Endothelial cell of umbilical vein (primary cell): ENCODE measurements at regions not wholly inside any gene's neighbourhood (a gene's known extent, or its start where the extent isn't known, plus 50 kb on each side); places are given as distances from the start of the nearest gene placed in this dataset.

Experiments
- BruUV-seq: library from RNA; stranded (reverse); fragments of 400-500 nt; replicated peaks from 2 replicates; lab custom pipeline; 2021; lab: Mats Ljungman, UMichigan
- CTCF ChIA-PET: fragments of 300-600, 350-600 bp; sonication (Branson Sonifier 250); formaldehyde crosslinking; loops from one replicate; lab custom pipeline; 2021; ENCODE audit warnings: antibody characterized with exemption, inconsistent platforms; lab: Charles Lee
- POLR2A ChIA-PET: fragments of 300-600, 350-600 bp; sonication (Branson Sonifier 250); formaldehyde crosslinking; loops from one replicate; lab custom pipeline; 2021; ENCODE audit warnings: antibody characterized with exemption, inconsistent platforms; lab: Charles Lee
- DNase-seq: peaks from one replicate; pipeline ENCODE4 v3.0.0-alpha.2; 2011; ENCODE audit warnings: low read depth, low spot score
- FAIRE-seq: peaks from 2 replicates; lab custom pipeline; 2011; peaks lifted over from hg19 to GRCh38; lab: Jason Lieb, UNC
- H2AFZ ChIP-seq: 2 replicates; pipeline ENCODE4 v1.6.0; 2012; ENCODE audit warnings: low read depth, low read length, control low read depth, inconsistent platforms
- H3K27ac ChIP-seq: 2 replicates; pipeline ENCODE4 v1.5.1; 2011; ENCODE audit warnings: low read depth, mild to moderate bottlenecking, control low read depth, low read length, moderate library complexity; ENCODE audit not compliant: insufficient read depth
- H3K27me3 ChIP-seq, 2 experiments: 2 replicates each; pipeline versions ENCODE4 v1.6.0 to v1.6.1; 2011; ENCODE audit warnings: low read length in 2 of 2, mixed read lengths in 1 of 2; ENCODE audit not compliant: control insufficient read depth in 2 of 2, insufficient read depth in 2 of 2
- H3K36me3 ChIP-seq, 2 experiments: 2 replicates in 1 of 2; 3 replicates in 1 of 2; pipeline ENCODE4 v1.5.1; 2011; ENCODE audit warnings: low read length in 2 of 2, mild to moderate bottlenecking in 1 of 2, moderate library complexity in 1 of 2; ENCODE audit not compliant: control insufficient read depth in 2 of 2, insufficient read depth in 2 of 2; ENCODE audit errors: extremely low read depth in 1 of 2
- H3K4me1 ChIP-seq: 3 replicates; pipeline ENCODE4 v1.5.1; 2011; ENCODE audit warnings: mild to moderate bottlenecking, low read length; ENCODE audit not compliant: control insufficient read depth, insufficient read depth; ENCODE audit errors: extremely low read depth
- H3K4me2 ChIP-seq: 2 replicates; pipeline ENCODE4 v1.6.1; 2011; ENCODE audit warnings: low read length, control low read depth, mixed read lengths; ENCODE audit not compliant: insufficient read depth
- H3K4me3 ChIP-seq, 3 experiments: fragments of 200-600 bp in 1 of 3; sonication (generic), shearing (Covaris generic) in 1 of 3; replicated peaks in 1 of 3; 2 replicates each; pipeline ENCODE4 v1.5.1; 2011 to 2016; ENCODE audit warnings: control low read depth in 3 of 3, low read length in 3 of 3, mild to moderate bottlenecking in 2 of 3, inconsistent platforms in 1 of 3, low read depth in 1 of 3, moderate library complexity in 1 of 3; ENCODE audit not compliant: insufficient read depth in 1 of 3
- H3K79me2 ChIP-seq: 2 replicates; pipeline ENCODE4 v1.6.0; 2012; ENCODE audit warnings: low read length, inconsistent platforms; ENCODE audit not compliant: control insufficient read depth, insufficient read depth
- H3K9ac ChIP-seq: replicated peaks from 2 replicates; pipeline ENCODE3; 2011; ENCODE audit warnings: low read length, control low read depth; ENCODE audit not compliant: insufficient read depth; ENCODE audit errors: extremely low read depth
- H3K9me1 ChIP-seq: replicated peaks from 3 replicates; pipeline ENCODE4 v1.6.0; 2011; ENCODE audit warnings: mild to moderate bottlenecking, low read length; ENCODE audit not compliant: control insufficient read depth, insufficient read depth; ENCODE audit errors: extremely low read depth
- H3K9me3 ChIP-seq: replicated peaks from 2 replicates; pipeline ENCODE4 v1.5.1; 2012; ENCODE audit warnings: low read length, inconsistent platforms; ENCODE audit not compliant: control insufficient read depth, insufficient read depth
- H4K20me1 ChIP-seq: replicated peaks from 2 replicates; pipeline ENCODE3; 2011; ENCODE audit warnings: mild to moderate bottlenecking, low read length; ENCODE audit not compliant: control insufficient read depth, insufficient read depth; ENCODE audit errors: extremely low read depth
- EZH2 ChIP-seq: IDR thresholded peaks from 2 replicates; pipeline ENCODE4 v1.6.1; 2012; ENCODE audit warnings: borderline replicate concordance, low read depth, mild to moderate bottlenecking, moderate library complexity, low read length, inconsistent platforms; ENCODE audit not compliant: severe bottlenecking
- FOS ChIP-seq: IDR thresholded peaks from 2 replicates; pipeline ENCODE4 v1.6.1; 2011; ENCODE audit warnings: mild to moderate bottlenecking, low read length, moderate library complexity, borderline replicate concordance; ENCODE audit not compliant: insufficient read depth
- GATA2 ChIP-seq: IDR thresholded peaks from 2 replicates; pipeline ENCODE4 v1.7.0; 2011; ENCODE audit warnings: low read depth, mild to moderate bottlenecking, moderate library complexity, mixed read lengths, low read length; ENCODE audit not compliant: insufficient read length, insufficient read depth
- JUN ChIP-seq: IDR thresholded peaks from 2 replicates; pipeline ENCODE4 v1.6.1; 2011; ENCODE audit warnings: borderline replicate concordance, low read depth; ENCODE audit not compliant: insufficient read length, insufficient read depth
- MYC ChIP-seq: IDR thresholded peaks from one replicate; pipeline ENCODE4 v1.6.1; 2011; ENCODE audit warnings: mild to moderate bottlenecking, low read depth, low read length
- POLR2A ChIP-seq: IDR thresholded peaks from 2 replicates; pipeline ENCODE4 v1.6.1; 2012; ENCODE audit warnings: low read depth, mild to moderate bottlenecking, control low read depth, low read length
- POLR2AphosphoS5 ChIP-seq: IDR thresholded peaks from 2 replicates; pipeline ENCODE4 v1.6.1; 2012; ENCODE audit warnings: low read depth, mild to moderate bottlenecking, control low read depth, low read length, moderate library complexity; ENCODE audit not compliant: insufficient read depth
- dilution Hi-C: fragments of 300-500 bp; cut with MboI; formaldehyde crosslinking; loops from one replicate; pipeline ENCODE4 v1.15.0; 2019; ENCODE audit warnings: low sequenced_read_pairs; ENCODE audit not compliant: extremely low pct_ligation_motif_present
- intact Hi-C: fragments of 100-400 bp; cut with micrococcal nuclease; formaldehyde crosslinking; loops from one replicate; pipeline ENCODE4 v1.10.0; 2022
- TF ChIP-seq, protein P1 (sequence below), 2 donors: IDR thresholded peaks; 1 replicate in 1 of 2; 2 replicates in 1 of 2; pipeline ENCODE4 v1.5.1; 2011; ENCODE audit warnings: low read length in 2 of 2, mild to moderate bottlenecking in 2 of 2, moderate library complexity in 2 of 2, control low read depth in 1 of 2, inconsistent platforms in 1 of 2, low read depth in 1 of 2; ENCODE audit not compliant: insufficient read depth in 1 of 2; ENCODE audit errors: extremely low read depth in 1 of 2
- TF ChIP-seq, protein P2 (sequence below): IDR thresholded peaks from 2 replicates; pipeline ENCODE4 v1.6.1; 2011; ENCODE audit not compliant: insufficient read depth, insufficient read length

DNA sequence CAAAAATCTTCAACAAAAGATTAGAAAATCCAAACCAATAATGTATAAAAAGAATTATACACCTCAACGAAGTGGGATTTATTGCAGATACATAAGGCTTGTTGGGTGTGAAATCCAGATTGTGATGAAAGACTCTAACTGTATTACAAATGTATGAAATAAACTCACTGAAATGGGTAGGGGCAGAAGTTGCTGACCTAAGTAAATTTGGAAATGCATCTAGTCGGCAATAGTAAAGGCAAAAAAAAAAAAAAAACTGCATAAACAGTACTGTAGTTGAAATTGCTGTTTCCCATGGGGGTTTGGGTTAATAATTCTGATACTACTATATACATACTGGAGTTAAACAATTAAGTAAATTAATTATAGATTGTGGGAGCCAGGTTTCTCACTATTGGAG lies 130.7 kb upstream of the MAGEB18 start:
- Histone ChIP-seq H3K9me3 (no peaks in the 10 kb centered on the region), H3K9me1 (no peaks in the 10 kb centered on the region), H3K27me3 (no peaks in the 10 kb centered on the region), H3K36me3 (no peaks in the 10 kb centered on the region), H3K4me3 (no peak overlapping the region), H3K4me1 (no peaks in the 10 kb centered on the region), H3K79me2 (no peaks in the 10 kb centered on the region), H3K27ac (no peak overlapping the region), H2AFZ (no peak overlapping the region), H3K4me2 (no peak overlapping the region), H4K20me1 (no peaks in the 10 kb centered on the region), H3K9ac (no peak overlapping the region)
- BruUV-seq = no TSS peak
- POLR2A ChIA-PET = no interaction called here
- intact Hi-C loops = no loop called here
- DNase-seq = no peak
- dilution Hi-C loops = no loop called here
- no peak for FAIRE-seq
- CTCF ChIA-PET = no interaction called here
- TF ChIP-seq POLR2AphosphoS5 (no peak), GATA2 (no peak), FOS (no peak), POLR2A (no peak), EZH2 (no peak), JUN (no peak), MYC (no peak)
- TF ChIP-seq, protein P1, sequence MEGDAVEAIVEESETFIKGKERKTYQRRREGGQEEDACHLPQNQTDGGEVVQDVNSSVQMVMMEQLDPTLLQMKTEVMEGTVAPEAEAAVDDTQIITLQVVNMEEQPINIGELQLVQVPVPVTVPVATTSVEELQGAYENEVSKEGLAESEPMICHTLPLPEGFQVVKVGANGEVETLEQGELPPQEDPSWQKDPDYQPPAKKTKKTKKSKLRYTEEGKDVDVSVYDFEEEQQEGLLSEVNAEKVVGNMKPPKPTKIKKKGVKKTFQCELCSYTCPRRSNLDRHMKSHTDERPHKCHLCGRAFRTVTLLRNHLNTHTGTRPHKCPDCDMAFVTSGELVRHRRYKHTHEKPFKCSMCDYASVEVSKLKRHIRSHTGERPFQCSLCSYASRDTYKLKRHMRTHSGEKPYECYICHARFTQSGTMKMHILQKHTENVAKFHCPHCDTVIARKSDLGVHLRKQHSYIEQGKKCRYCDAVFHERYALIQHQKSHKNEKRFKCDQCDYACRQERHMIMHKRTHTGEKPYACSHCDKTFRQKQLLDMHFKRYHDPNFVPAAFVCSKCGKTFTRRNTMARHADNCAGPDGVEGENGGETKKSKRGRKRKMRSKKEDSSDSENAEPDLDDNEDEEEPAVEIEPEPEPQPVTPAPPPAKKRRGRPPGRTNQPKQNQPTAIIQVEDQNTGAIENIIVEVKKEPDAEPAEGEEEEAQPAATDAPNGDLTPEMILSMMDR (IDR thresholded peaks at IDR 0.05; ENCODE audit: extremely low read depth in 1 of 2, insufficient read depth in 1 of 2, low read depth in 1 of 2, low read length in 2 of 2) = no peak
- TF ChIP-seq, protein P2, sequence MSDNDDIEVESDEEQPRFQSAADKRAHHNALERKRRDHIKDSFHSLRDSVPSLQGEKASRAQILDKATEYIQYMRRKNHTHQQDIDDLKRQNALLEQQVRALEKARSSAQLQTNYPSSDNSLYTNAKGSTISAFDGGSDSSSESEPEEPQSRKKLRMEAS = no peak
